CD4-positive, alpha-beta T cell (primary cell): ENCODE measurements at regions not wholly inside any gene's neighbourhood (a gene's known extent, or its start where the extent isn't known, plus 50 kb on each side); places are given as distances from the start of the nearest gene placed in this dataset.

ENCODE experiments used
- ATAC-seq: fragments of 200-7000 bp; cut with Tn5 transposase; one replicate; pipeline ENCODE4 v1.10.0; 2022; ENCODE audit warnings: mild to moderate bottlenecking; ENCODE audit not compliant: poor library complexity
- CTCF ChIA-PET: fragments of 350-600 bp; sonication (Branson Sonifier 250); formaldehyde crosslinking; loops from one replicate; lab custom pipeline; 2021; ENCODE audit warnings: antibody characterized with exemption, inconsistent platforms; lab: Charles Lee
- POLR2A ChIA-PET: fragments of 350-600 bp; sonication (Branson Sonifier 250); formaldehyde crosslinking; loops from one replicate; lab custom pipeline; 2021; ENCODE audit warnings: antibody characterized with exemption, inconsistent platforms; lab: Charles Lee
- DNase-seq, 14 experiments: peaks; one replicate each; pipeline ENCODE4 v3.0.0-alpha.2; 2013 to 2020; ENCODE audit warnings: mixed read lengths in 2 of 14
- H3K27ac ChIP-seq, 2 donors: one replicate each; pipeline versions ENCODE4 v1.5.1 to v1.7.0; 2013; ENCODE audit warnings: low read length in 2 of 2, low read depth in 1 of 2, mild to moderate bottlenecking in 1 of 2
- H3K27me3 ChIP-seq, 2 experiments: 1 replicate in 1 of 2; 2 replicates in 1 of 2; pipeline versions ENCODE4 v1.6.1 to v1.7.0; 2013; ENCODE audit warnings: low read length in 2 of 2, control low read depth in 1 of 2, mild to moderate bottlenecking in 1 of 2, moderate library complexity in 1 of 2; ENCODE audit not compliant: insufficient read depth in 2 of 2, control insufficient read depth in 1 of 2
- H3K36me3 ChIP-seq: one replicate; pipeline ENCODE4 v1.6.1; 2013; ENCODE audit warnings: low read length, control low read depth; ENCODE audit not compliant: insufficient read depth
- H3K4me1 ChIP-seq: one replicate; pipeline ENCODE4 v1.6.1; 2013; ENCODE audit warnings: low read length, control low read depth; ENCODE audit not compliant: insufficient read depth
- H3K4me3 ChIP-seq: one replicate; pipeline ENCODE4 v1.5.1; 2013; ENCODE audit warnings: mild to moderate bottlenecking, low read length, moderate library complexity
- H3K9me3 ChIP-seq, 2 experiments: 1 replicate in 1 of 2; 2 replicates in 1 of 2; pipeline versions ENCODE4 v1.6.1 to v1.7.0; 2013; ENCODE audit warnings: low read length in 2 of 2, mild to moderate bottlenecking in 2 of 2, control low read depth in 1 of 2, moderate library complexity in 1 of 2; ENCODE audit not compliant: control insufficient read depth in 1 of 2, insufficient read depth in 1 of 2
- H3K27ac Mint-ChIP-seq: one replicate; pipeline ENCODE4 v1.8.0; 2020; ENCODE audit warnings: mixed read lengths
- H3K27me3 Mint-ChIP-seq: one replicate; pipeline ENCODE4 v1.8.0; 2021; ENCODE audit warnings: mixed read lengths
- H3K36me3 Mint-ChIP-seq: one replicate; pipeline ENCODE4 v1.8.0; 2021; ENCODE audit warnings: low read depth, mixed read lengths
- H3K4me1 Mint-ChIP-seq: one replicate; pipeline ENCODE4 v1.8.0; 2021; ENCODE audit warnings: low read depth, mixed read lengths
- H3K4me3 Mint-ChIP-seq: one replicate; pipeline ENCODE4 v1.8.0; 2020; ENCODE audit warnings: mild to moderate bottlenecking, mixed read lengths
- H3K9me3 Mint-ChIP-seq: one replicate; pipeline ENCODE4 v1.8.0; 2020; ENCODE audit warnings: mixed read lengths
- CTCF ChIP-seq: fragments of 200-600 bp; IDR thresholded peaks from one replicate; pipeline ENCODE4 v1.8.0; 2022; ENCODE audit warnings: antibody characterized with exemption, mild to moderate bottlenecking
- intact Hi-C, 2 experiments: fragments of 100-400 bp; cut with DNase I in 1 of 2; cut with micrococcal nuclease in 1 of 2; formaldehyde crosslinking; loops; one replicate each; pipeline versions ENCODE4 v1.15.1 to v1.9.0; 2023 to 2025; cut with DNase I, micrococcal nuclease

GRCh38 chr13:91119643-91120042 lies 227.8 kb upstream of the MIR17HG start:
- ATAC-seq = no peak
- Mint-ChIP-seq H3K36me3 (no peaks in the 10 kb centered on the region), H3K4me3 (no peak overlapping the region), H3K4me1 (no peaks in the 10 kb centered on the region), H3K27ac (no peak overlapping the region), H3K27me3 (peaks cover 9% of the 10 kb centered on the region), H3K9me3 (no peaks in the 10 kb centered on the region)
- CTCF ChIA-PET = no interaction called here
- no peaks in the 10 kb centered on the region for H3K36me3 ChIP-seq
- intact Hi-C loops = no loop called here
- no peak for DNase-seq
- no peak overlapping the region for H3K4me3 ChIP-seq
- POLR2A ChIA-PET = no interaction called here
- H3K27ac ChIP-seq = no peak overlapping the region
- no peaks in the 10 kb centered on the region for H3K4me1 ChIP-seq
- TF ChIP-seq CTCF = no peak
- H3K27me3 ChIP-seq = no peaks in the 10 kb centered on the region
- no peaks in the 10 kb centered on the region for H3K9me3 ChIP-seq

- no peak overlapping the region for H3K27ac ChIP-seq
- no peaks in the 10 kb centered on the region for H3K36me3 ChIP-seq
- ATAC-seq (no peak), DNase-seq (no peak)
- H3K36me3 Mint-ChIP-seq = no peaks in the 10 kb centered on the region
- no peaks in the 10 kb centered on the region for H3K4me1 Mint-ChIP-seq
- no peaks in the 10 kb centered on the region for H3K9me3 Mint-ChIP-seq
- H3K27ac Mint-ChIP-seq = no peak overlapping the region
- no peak for TF ChIP-seq CTCF
- CTCF ChIA-PET = no interaction called here
- no peak overlapping the region for H3K4me3 Mint-ChIP-seq
- peaks cover 9% of the 10 kb centered on the region for H3K27me3 Mint-ChIP-seq
- no peaks in the 10 kb centered on the region for H3K27me3 ChIP-seq
- intact Hi-C loops = no loop called here
- H3K4me1 ChIP-seq = no peaks in the 10 kb centered on the region
- no peak overlapping the region for H3K4me3 ChIP-seq
- H3K9me3 ChIP-seq = no peaks in the 10 kb centered on the region
- POLR2A ChIA-PET = interaction anchor here (0.7 kb wide), 1 partner anchor 287 kb away, joined by 3 read pairs; no protein-coding TSS in a partner anchor
Measured at GRCh38 chr13:91122766-91123165, 224.7 kb upstream of the MIR17HG start.

GRCh38 chr13:91123456-91124127 lies 223.9 kb upstream of the MIR17HG start:
- intact Hi-C loops = no loop called here
- Histone ChIP-seq H3K4me1 (no peaks in the 10 kb centered on the region), H3K36me3 (no peaks in the 10 kb centered on the region), H3K4me3 (no peak overlapping the region), H3K27ac (no peak overlapping the region), H3K27me3 (no peaks in the 10 kb centered on the region), H3K9me3 (no peaks in the 10 kb centered on the region)
- H3K4me3 Mint-ChIP-seq = no peak overlapping the region
- CTCF ChIA-PET = no interaction called here
- POLR2A ChIA-PET = interaction anchor here (0.7 kb wide), 1 partner anchor 286 kb away, joined by 3 read pairs; no protein-coding TSS in a partner anchor
- no peaks in the 10 kb centered on the region for H3K9me3 Mint-ChIP-seq
- H3K4me1 Mint-ChIP-seq = no peaks in the 10 kb centered on the region
- H3K27ac Mint-ChIP-seq = no peak overlapping the region
- no peak for TF ChIP-seq CTCF
- peaks cover 10% of the 10 kb centered on the region for H3K27me3 Mint-ChIP-seq
- H3K36me3 Mint-ChIP-seq = no peaks in the 10 kb centered on the region
- DNase-seq = no peak
- no peak for ATAC-seq
